ENCODE measurements at regions not wholly inside any gene's neighbourhood (a gene's known extent, or its start where the extent isn't known, plus 50 kb on each side); places are given as distances from the start of the nearest gene placed in this dataset.

- Histone ChIP-seq H3K36me3 (ENCODE audit: insufficient read depth, low read length) (no peaks in the 10 kb centered on the region), H3K4me2 (ENCODE audit: low read length) (no peak overlapping the region), H3K9me2 (ENCODE audit: low read depth, low read length) (no peaks in the 10 kb centered on the region), H3K4me3 (ENCODE audit: low read depth, low read length, poor library complexity, severe bottlenecking) (no peak overlapping the region), H3K27ac (ENCODE audit: low read depth, low read length, poor library complexity, severe bottlenecking) (no peak overlapping the region), H3K9me3 (ENCODE audit: low read length) (no peaks in the 10 kb centered on the region), H3K79me2 (ENCODE audit: insufficient read depth, low read length) (no peaks in the 10 kb centered on the region), H3F3A (ENCODE audit: insufficient read depth, low read length) (no peaks in the 10 kb centered on the region), H3K4me1 (ENCODE audit: insufficient read depth, low read length, severe bottlenecking) (no peaks in the 10 kb centered on the region), H2AFZ (ENCODE audit: low read length) (no peak overlapping the region), H4K20me1 (ENCODE audit: insufficient read depth, low read length) (no peaks in the 10 kb centered on the region), H3K9ac (ENCODE audit: low read length) (no peak overlapping the region), H3K27me3 (ENCODE audit: insufficient read depth, low read length) (no peaks in the 10 kb centered on the region)
- TF ChIP-seq CTCF (IDR thresholded peaks at IDR 0.05; ENCODE audit: low read length) (no peak), EZH2 (IDR thresholded peaks at IDR 0.05; ENCODE audit: borderline replicate concordance, low read length) (no peak)
Measured at GRCh38 chr4:30924495-30924894, 204.3 kb downstream of the PCDH7 start.

DNA sequence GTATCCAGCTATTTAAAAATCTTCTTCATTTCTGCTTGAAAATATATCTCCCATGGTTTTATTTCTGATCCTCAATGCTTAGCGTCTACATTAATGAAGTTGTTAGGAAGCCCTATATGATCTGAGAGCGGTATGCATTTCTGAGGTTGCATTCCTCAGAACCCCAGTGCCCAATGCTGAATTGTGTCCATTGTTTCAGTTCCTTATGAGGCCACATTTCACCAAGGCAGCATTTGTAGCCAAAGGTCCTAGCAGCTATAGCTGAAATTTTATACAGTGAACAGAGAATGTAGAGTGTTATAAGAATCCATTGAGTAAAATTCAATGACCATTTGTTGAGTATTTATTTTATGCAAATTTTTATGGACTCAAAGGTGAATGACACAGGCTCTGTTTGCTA, 209.5 kb downstream of the PCDH7 start:
- Histone ChIP-seq H3K4me2 (ENCODE audit: low read length) (no peak overlapping the region), H3K36me3 (ENCODE audit: insufficient read depth, low read length) (no peaks in the 10 kb centered on the region), H3F3A (ENCODE audit: insufficient read depth, low read length) (no peaks in the 10 kb centered on the region), H3K4me3 (ENCODE audit: low read depth, low read length, poor library complexity, severe bottlenecking) (no peak overlapping the region), H3K4me1 (ENCODE audit: insufficient read depth, low read length, severe bottlenecking) (no peaks in the 10 kb centered on the region), H3K9ac (ENCODE audit: low read length) (no peak overlapping the region), H3K79me2 (ENCODE audit: insufficient read depth, low read length) (no peaks in the 10 kb centered on the region), H3K9me2 (ENCODE audit: low read depth, low read length) (no peaks in the 10 kb centered on the region), H3K9me3 (ENCODE audit: low read length) (no peaks in the 10 kb centered on the region), H4K20me1 (ENCODE audit: insufficient read depth, low read length) (no peaks in the 10 kb centered on the region), H3K27me3 (ENCODE audit: insufficient read depth, low read length) (no peaks in the 10 kb centered on the region), H3K27ac (ENCODE audit: low read depth, low read length, poor library complexity, severe bottlenecking) (no peak overlapping the region), H2AFZ (ENCODE audit: low read length) (no peak overlapping the region)
- TF ChIP-seq CTCF (IDR thresholded peaks at IDR 0.05; ENCODE audit: low read length) (no peak), EZH2 (IDR thresholded peaks at IDR 0.05; ENCODE audit: borderline replicate concordance, low read length) (no peak)

- TF ChIP-seq CTCF (IDR thresholded peaks at IDR 0.05; ENCODE audit: low read length) (no peak), EZH2 (IDR thresholded peaks at IDR 0.05; ENCODE audit: borderline replicate concordance, low read length) (no peak)
- Histone ChIP-seq H3K79me2 (ENCODE audit: insufficient read depth, low read length) (no peaks in the 10 kb centered on the region), H3K4me2 (ENCODE audit: low read length) (no peak overlapping the region), H3K4me3 (ENCODE audit: low read depth, low read length, poor library complexity, severe bottlenecking) (no peak overlapping the region), H3K4me1 (ENCODE audit: insufficient read depth, low read length, severe bottlenecking) (no peaks in the 10 kb centered on the region), H3K9me2 (ENCODE audit: low read depth, low read length) (no peaks in the 10 kb centered on the region), H3K36me3 (ENCODE audit: insufficient read depth, low read length) (no peaks in the 10 kb centered on the region), H3K27me3 (ENCODE audit: insufficient read depth, low read length) (no peaks in the 10 kb centered on the region), H3F3A (ENCODE audit: insufficient read depth, low read length) (no peaks in the 10 kb centered on the region), H3K9me3 (ENCODE audit: low read length) (no peaks in the 10 kb centered on the region), H3K27ac (ENCODE audit: low read depth, low read length, poor library complexity, severe bottlenecking) (no peak overlapping the region), H2AFZ (ENCODE audit: low read length) (no peak overlapping the region), H4K20me1 (ENCODE audit: insufficient read depth, low read length) (no peaks in the 10 kb centered on the region), H3K9ac (ENCODE audit: low read length) (no peak overlapping the region)
Measured at GRCh38 chr4:30930276-30930675, 210.1 kb downstream of the PCDH7 start.

All from OCI-LY1 (cell line).